ENCODE measurements at regions not wholly inside any gene's neighbourhood (a gene's known extent, or its start where the extent isn't known, plus 50 kb on each side); places are given as distances from the start of the nearest gene placed in this dataset.

GRCh38 chr13:22030321-22030720 is 359.4 kb downstream of the FGF9 start:
- WGBS (ENCODE audit: insufficient coverage) = 91% methylated on average over 6 of the region's 6 CpGs

GRCh38 chr13:22031702-22032286 is 360.9 kb downstream of the FGF9 start:
- DNase-seq = no peak
- Histone ChIP-seq H3K9me3 (ENCODE audit: control extremely low read depth in 1 of 3, control insufficient read depth in 2 of 3, insufficient read depth in 1 of 3, low read length in 2 of 3) (no peaks in the 10 kb centered on the region), H3K4me1 (ENCODE audit: control insufficient read depth in 2 of 2, insufficient read depth in 2 of 2, low read length in 2 of 2) (no peaks in the 10 kb centered on the region), H3K4me3 (ENCODE audit: control extremely low read depth in 1 of 5, extremely low read depth in 1 of 5, insufficient read depth in 1 of 5, low read depth in 2 of 5, low read length in 4 of 5) (no peak overlapping the region), H3K27me3 (replicated peaks in 1 of 4; ENCODE audit: control extremely low read depth in 1 of 4, control insufficient read depth in 3 of 4, insufficient read depth in 4 of 4, low read length in 3 of 4) (no peaks in the 10 kb centered on the region), H3K36me3 (replicated peaks in 1 of 2; ENCODE audit: control extremely low read depth in 1 of 2, control insufficient read depth in 1 of 2, extremely low read depth in 1 of 2, insufficient read depth in 2 of 2, low read length in 1 of 2) (no peaks in the 10 kb centered on the region), H3K79me2 (ENCODE audit: control insufficient read depth, insufficient read depth, low read length) (no peaks in the 10 kb centered on the region), H3K4me2 (replicated peaks; ENCODE audit: low read depth, low read length, poor library complexity, severe bottlenecking) (no peak overlapping the region), H4K20me1 (ENCODE audit: control insufficient read depth, insufficient read depth, low read length, poor library complexity, severe bottlenecking) (no peaks in the 10 kb centered on the region), H3K27ac (ENCODE audit: low read length in 2 of 2) (no peak overlapping the region), H2AFZ (ENCODE audit: insufficient read depth, low read depth, low read length, poor library complexity, severe bottlenecking) (no peak overlapping the region), H3K9ac (ENCODE audit: low read length) (no peak overlapping the region)
- ATAC-seq (ENCODE audit: low read depth) = no peak
- TF ChIP-seq CTCF (IDR thresholded peaks at IDR 0.05) (no peak), EZH2 (IDR thresholded peaks at IDR 0.05; ENCODE audit: borderline replicate concordance, insufficient read depth, low read depth, low read length, poor library complexity, severe bottlenecking) (no peak)
- WGBS (ENCODE audit: insufficient coverage) = 100% methylated on average over 2 of the region's 5 CpGs
- ChIA-PET POLR2A (no interaction called here), CTCF (no interaction called here)
- Mint-ChIP-seq H3K4me3 (no peak overlapping the region), H3K9me3 (ENCODE audit: insufficient read depth) (no peaks in the 10 kb centered on the region), H3K4me1 (no peaks in the 10 kb centered on the region), H3K27ac (no peak overlapping the region), H3K27me3 (no peaks in the 10 kb centered on the region)
- intact Hi-C loops (cut with micrococcal nuclease) = loop anchor here (10.0 kb wide), 1 partner anchor 243 kb away; no protein-coding TSS in a partner anchor

More at GRCh38 chr13:22030321-22030720, 359.4 kb downstream of the FGF9 start:
- no peaks in the 10 kb centered on the region for H3K9me3 ChIP-seq (ENCODE audit: control extremely low read depth in 1 of 3, control insufficient read depth in 2 of 3, insufficient read depth in 1 of 3, low read length in 2 of 3)
- H3K4me1 ChIP-seq (ENCODE audit: control insufficient read depth in 2 of 2, insufficient read depth in 2 of 2, low read length in 2 of 2) = no peaks in the 10 kb centered on the region
- H3K27me3 Mint-ChIP-seq = no peaks in the 10 kb centered on the region
- H3K4me1 Mint-ChIP-seq = no peaks in the 10 kb centered on the region
- no peaks in the 10 kb centered on the region for H3K9me3 Mint-ChIP-seq (ENCODE audit: insufficient read depth)
- H3K27me3 ChIP-seq (replicated peaks in 1 of 4; ENCODE audit: control extremely low read depth in 1 of 4, control insufficient read depth in 3 of 4, insufficient read depth in 4 of 4, low read length in 3 of 4) = no peaks in the 10 kb centered on the region
- no peak overlapping the region for H3K9ac ChIP-seq (ENCODE audit: low read length)
- no peaks in the 10 kb centered on the region for H4K20me1 ChIP-seq (ENCODE audit: control insufficient read depth, insufficient read depth, low read length, poor library complexity, severe bottlenecking)
- CTCF ChIA-PET = no interaction called here
- no peak overlapping the region for H3K27ac ChIP-seq (ENCODE audit: low read length in 2 of 2)
- H3K36me3 ChIP-seq (replicated peaks in 1 of 2; ENCODE audit: control extremely low read depth in 1 of 2, control insufficient read depth in 1 of 2, extremely low read depth in 1 of 2, insufficient read depth in 2 of 2, low read length in 1 of 2) = no peaks in the 10 kb centered on the region
- no peak overlapping the region for H3K4me2 ChIP-seq (replicated peaks; ENCODE audit: low read depth, low read length, poor library complexity, severe bottlenecking)
- POLR2A ChIA-PET = no interaction called here
- intact Hi-C loops (cut with micrococcal nuclease) = loop anchor here (10.0 kb wide), 1 partner anchor 244 kb away; no protein-coding TSS in a partner anchor
- H3K4me3 ChIP-seq (ENCODE audit: control extremely low read depth in 1 of 5, extremely low read depth in 1 of 5, insufficient read depth in 1 of 5, low read depth in 2 of 5, low read length in 4 of 5) = no peak overlapping the region
- no peak overlapping the region for H3K27ac Mint-ChIP-seq
- DNase-seq (no peak), ATAC-seq (ENCODE audit: low read depth) (no peak)
- no peak overlapping the region for H2AFZ ChIP-seq (ENCODE audit: insufficient read depth, low read depth, low read length, poor library complexity, severe bottlenecking)
- H3K79me2 ChIP-seq (ENCODE audit: control insufficient read depth, insufficient read depth, low read length) = no peaks in the 10 kb centered on the region
- no peak overlapping the region for H3K4me3 Mint-ChIP-seq
- TF ChIP-seq EZH2 (IDR thresholded peaks at IDR 0.05; ENCODE audit: borderline replicate concordance, insufficient read depth, low read depth, low read length, poor library complexity, severe bottlenecking) = no peak
- no peak for TF ChIP-seq CTCF (IDR thresholded peaks at IDR 0.05)

Data from B cell (primary cell).